HT1080 (cell line): ENCODE measurements at regions not wholly inside any gene's neighbourhood (a gene's known extent, or its start where the extent isn't known, plus 50 kb on each side); places are given as distances from the start of the nearest gene placed in this dataset.
"Not testable (repeated sequence)": the region's sequence is repeated elsewhere in the genome, so short reads cannot be mapped to it uniquely, and the experiment has no call there.

Source experiments
- DNase-seq: peaks from one replicate; pipeline ENCODE4 v3.0.0-alpha.2; 2015; ENCODE audit warnings: low read depth

GRCh38 chr11:87659807-87660206 is 515.4 kb downstream of the RAB38 start:
- peak; percentile 1 for DNase-seq

GRCh38 chr11:87645626-87646025 is 529.6 kb downstream of the RAB38 start:
- no peak for DNase-seq

GRCh38 chr11:87639753-87640364 is 535.4 kb downstream of the RAB38 start:
- DNase-seq: no peak

- DNase-seq: no peak
These were observed 540.2 kb downstream of the RAB38 start for GRCh38 chr11:87635001-87635400.

DNA sequence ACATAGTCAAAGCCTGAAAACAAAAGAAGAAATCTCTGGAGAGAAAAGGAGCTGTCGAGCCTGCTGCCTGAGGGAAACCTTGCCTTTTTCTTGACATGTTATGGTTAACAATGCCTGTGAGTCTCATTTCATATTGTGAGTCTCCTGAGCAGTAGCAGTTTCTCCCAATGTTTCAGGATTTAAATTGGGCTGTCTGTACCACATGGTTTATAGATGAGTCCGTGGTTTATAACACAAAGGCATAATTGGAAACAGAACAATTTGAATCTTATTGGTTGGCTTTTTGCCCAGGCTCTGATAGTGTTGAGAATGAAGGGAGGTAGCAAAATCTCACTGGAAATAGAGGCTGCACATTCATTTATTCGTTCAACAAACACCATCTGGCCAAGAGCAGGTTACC is 540.9 kb downstream of the RAB38 start:
- no peak for DNase-seq

DNA sequence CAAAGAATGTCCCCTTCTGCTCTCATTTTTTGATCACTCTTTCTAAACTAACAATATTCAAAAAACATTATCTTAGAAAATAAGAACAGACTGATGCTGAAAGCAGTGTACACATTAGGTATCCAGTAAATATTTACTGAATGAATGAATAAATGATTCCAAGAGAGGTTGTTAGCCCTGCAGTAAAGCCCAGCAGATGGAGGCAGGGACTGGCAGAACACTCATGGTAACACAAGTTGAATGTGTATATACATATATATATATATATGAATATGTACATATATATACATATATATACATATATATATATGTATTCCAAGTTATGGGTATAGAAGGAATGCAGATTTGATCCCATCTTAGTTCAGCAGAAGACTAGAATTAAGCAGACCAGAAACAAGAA is 546.3 kb downstream of the RAB38 start:
- DNase-seq: no peak

GRCh38 chr11:87628026-87628580 is 547.1 kb downstream of the RAB38 start:
- DNase-seq: no peak

DNA sequence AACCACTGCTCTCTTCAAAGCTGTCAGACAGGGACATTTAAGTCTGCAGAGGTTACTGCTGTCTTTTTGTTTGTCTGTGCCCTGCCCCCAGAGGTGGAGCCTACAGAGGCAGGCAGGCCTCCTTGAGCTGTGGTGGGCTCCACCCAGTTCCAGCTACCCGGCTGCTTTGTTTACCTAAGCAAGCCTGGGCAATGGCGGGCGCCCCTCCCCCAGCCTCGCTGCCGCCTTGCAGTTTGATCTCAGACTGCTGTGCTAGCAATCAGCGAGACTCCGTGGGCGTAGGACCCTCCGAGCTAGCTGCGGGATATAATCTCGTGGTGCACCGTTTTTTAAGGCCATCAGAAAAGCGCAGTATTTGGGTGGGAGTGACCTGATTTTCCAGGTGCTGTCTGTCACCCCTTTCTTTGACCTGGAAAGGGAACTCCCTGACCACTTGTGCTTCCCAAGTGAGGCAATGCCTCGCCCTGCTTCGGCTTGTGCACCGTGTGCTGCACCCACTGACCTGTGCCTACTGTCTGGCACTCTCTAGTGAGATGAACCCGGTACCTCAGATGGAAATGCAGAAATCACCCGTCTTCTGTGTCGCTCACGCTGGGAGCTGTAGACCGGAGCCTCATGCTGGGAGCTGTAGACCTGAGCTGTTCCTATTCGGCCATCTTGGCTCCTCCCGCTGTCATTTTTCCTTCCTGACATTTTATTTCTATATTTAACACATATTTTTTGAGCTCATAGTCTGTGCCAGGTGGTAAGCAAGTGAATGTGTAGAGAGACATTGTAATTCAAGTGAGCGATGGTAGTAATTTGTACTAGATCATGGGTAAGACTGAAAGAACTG is 551.5 kb downstream of the RAB38 start:
- not testable (repeated sequence) for DNase-seq

- no peak for DNase-seq
These were observed 558.7 kb downstream of the RAB38 start for GRCh38 chr11:87616511-87616910.

- no peak for DNase-seq
These were observed 566.6 kb downstream of the TMEM135 start for GRCh38 chr11:87604350-87604749.

GRCh38 chr11:87603887-87604286 is 566.2 kb downstream of the TMEM135 start:
- no peak for DNase-seq

DNA sequence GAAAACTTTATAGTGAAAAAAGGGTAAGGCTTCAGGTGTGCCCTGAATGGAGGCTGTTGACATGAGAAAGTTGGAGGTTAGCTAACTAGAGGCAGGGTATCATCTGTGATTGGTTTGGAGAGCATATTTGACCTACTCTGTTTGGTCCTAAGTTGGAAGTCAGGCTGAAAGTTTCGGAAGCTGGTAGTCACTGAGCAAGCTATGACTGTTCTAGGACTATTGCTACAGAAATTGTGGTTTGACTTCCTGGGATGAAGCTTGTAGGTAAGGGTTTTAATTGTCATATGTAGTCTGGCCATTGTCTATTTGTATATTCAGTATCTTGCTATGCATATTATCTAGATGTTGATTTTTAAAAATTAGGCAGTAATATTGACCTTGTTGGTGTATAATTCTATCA is 565.0 kb downstream of the TMEM135 start:
- no peak for DNase-seq

- no peak for DNase-seq
These were observed 563.2 kb downstream of the TMEM135 start for GRCh38 chr11:87600938-87601337.

DNA sequence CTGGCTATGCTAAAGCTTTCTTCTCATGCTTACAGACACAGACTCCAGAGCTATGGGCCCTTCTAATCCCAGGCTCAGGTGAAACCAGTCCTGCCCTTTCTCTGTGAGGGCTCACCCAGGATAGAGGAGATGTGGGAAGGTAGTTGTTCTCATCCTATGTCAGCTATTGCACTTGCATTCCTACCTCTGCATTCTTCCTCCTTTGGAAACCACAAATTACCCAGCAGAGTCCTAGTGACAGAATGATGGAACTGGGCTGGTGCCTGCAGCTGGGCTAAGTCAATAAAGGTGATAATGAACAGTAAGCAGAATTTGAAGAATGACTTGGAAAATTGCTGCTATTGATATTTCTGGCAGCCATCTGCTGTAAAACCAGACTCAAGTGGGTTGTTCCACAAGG is 560.0 kb downstream of the TMEM135 start:
- no peak for DNase-seq

DNA sequence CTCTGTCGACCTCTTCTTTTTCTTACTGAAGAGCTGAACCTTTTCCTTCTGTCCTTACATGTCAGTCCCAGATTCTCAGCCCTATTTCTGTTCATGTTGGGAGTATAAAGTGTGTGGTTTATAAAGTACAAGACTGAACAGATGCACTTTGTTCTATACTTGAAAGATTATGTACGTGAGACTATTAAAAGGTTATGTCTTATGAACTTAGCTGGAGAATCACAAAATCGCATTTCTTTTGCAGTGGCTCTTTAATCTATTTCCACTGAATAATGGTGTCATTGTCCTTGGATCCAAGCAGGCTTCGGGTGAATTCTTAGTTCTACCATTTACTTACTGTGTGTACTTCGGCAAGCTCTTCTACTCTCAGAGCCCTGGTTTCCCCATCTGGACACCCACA is 558.4 kb downstream of the TMEM135 start:
- DNase-seq: no peak

DNA sequence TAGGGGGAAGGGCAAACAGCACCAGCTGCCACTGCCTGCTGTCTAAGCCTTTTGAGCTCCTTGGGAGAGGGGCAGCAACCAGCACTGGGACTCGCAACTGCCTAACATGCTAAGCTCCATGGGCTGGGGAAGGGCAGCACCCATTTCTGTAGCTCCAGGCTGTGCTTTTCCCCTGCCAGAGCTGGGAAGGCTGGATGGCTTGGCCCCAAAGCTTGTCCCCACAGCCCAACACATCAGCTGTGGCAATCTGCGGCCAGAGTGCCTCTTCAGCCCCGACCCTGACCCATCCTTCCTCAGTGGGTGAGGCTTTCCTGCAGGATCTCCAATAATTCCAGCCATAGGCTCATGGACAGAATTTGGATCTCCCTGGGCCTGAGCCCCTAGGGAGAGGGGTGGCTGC is 551.3 kb downstream of the TMEM135 start:
- no peak for DNase-seq

DNA sequence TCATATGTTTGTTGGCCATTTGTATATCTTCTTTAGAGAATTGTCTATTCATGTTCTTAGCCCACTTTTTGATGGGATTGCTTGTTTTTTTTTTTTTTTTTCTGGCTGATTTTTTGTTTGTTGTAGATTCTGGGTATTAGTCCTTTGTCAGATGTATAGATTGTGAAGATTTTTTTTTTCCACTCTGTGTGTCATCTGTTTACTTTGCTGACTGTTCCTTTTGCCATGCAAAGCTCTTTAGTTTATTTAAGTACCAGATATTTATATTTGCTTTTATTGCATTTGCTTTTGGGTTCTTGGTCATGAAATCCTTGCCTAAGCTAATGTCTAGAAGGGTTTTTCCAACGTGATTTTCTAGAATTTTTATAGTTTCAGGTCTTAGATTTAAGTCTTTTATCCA is 547.9 kb downstream of the TMEM135 start:
- not testable (repeated sequence) for DNase-seq

GRCh38 chr11:87583931-87584330 is 546.2 kb downstream of the TMEM135 start:
- DNase-seq: no peak

DNA sequence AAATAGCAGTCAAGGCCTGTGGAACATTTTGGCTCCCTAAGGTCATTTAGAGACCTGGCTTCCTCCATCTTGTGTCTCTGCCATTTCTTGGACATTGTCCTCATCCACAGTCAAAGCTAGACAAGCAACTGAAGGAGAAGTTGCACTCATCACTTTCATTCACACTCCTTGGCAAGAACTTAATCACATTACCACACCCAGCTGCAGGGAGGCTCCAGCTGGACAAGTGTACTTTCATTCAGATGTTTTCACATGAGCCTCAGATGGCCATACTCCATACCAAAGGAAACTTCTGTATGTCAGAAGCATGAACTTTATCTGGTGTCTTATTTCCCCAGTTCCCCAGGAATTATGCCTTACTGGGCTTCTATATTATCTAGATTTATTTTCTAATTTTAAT is 537.4 kb downstream of the TMEM135 start:
- DNase-seq: no peak

GRCh38 chr11:87574193-87574592 is 536.5 kb downstream of the TMEM135 start:
- DNase-seq: no peak

DNA sequence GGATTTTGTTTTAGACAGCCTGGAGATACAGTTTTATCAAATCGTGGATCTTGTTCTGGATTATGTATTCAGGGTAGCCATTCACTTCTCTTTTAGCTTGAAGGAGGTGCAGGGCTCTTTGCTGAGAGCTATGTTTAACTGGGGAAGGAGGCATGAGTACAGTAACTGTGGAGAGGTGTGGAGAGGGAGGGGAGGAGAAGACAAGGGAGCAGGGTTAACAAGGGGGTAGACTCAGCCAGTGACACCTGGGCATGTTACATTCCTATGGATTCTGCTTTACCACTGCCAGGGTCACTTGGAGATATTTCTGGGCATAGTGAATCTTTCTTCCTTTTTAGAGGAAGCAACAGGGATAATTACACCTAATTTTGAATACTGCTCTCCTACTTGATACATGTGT is 536.0 kb downstream of the TMEM135 start:
- DNase-seq: no peak

GRCh38 chr11:87572881-87573280 is 535.1 kb downstream of the TMEM135 start:
- DNase-seq: no peak

DNA sequence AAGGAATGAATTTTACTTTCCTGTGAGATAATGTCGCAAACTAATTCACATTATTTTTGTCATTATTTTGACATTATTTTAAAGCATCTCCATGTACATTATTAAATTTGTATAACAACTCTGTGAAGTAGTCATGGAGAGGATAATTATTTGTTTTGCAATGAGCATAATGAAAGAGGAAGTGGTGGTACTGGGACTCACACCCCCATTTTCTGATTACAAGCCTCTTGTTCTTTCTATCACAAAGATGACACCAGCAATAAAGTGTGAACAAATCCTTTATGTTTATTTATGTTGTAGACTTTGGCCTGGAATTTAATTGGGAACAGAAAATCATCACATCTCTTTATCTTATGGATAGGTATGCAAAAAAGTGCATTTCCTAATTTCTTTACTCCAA is 522.6 kb downstream of the TMEM135 start:
- DNase-seq: no peak
